ENCODE measurements at regions not wholly inside any gene's neighbourhood (a gene's known extent, or its start where the extent isn't known, plus 50 kb on each side); places are given as distances from the start of the nearest gene placed in this dataset.

- H4K91ac ChIP-seq (ENCODE audit: insufficient read depth, low read depth, low read length): no peak overlapping the region
- BruUV-seq (replicated peaks): no TSS peak
Observed at GRCh38 chr4:107246761-107247160, 210.6 kb upstream of the DKK2 start.

More at GRCh38 chr4:107246761-107247160, 210.6 kb upstream of the DKK2 start:
- H3K18ac ChIP-seq (ENCODE audit: low read depth, low read length): no peak overlapping the region
- H4K8ac ChIP-seq (ENCODE audit: low read depth in 2 of 2, low read length in 2 of 2): no peak overlapping the region
- H3K36me3 ChIP-seq (ENCODE audit: control insufficient read depth, insufficient read depth, low read length): no peaks in the 10 kb centered on the region
- H3K4me1 ChIP-seq (ENCODE audit: control insufficient read depth, insufficient read depth, low read length): no peaks in the 10 kb centered on the region
- TF ChIP-seq USF2 (IDR thresholded peaks at IDR 0.05; ENCODE audit: low read depth, low read length): no peak
- TF ChIP-seq CTCF (conservative IDR thresholded peaks at IDR 0.05; ENCODE audit: low read depth, low read length): no peak
- no peak for TF ChIP-seq MAZ (IDR thresholded peaks at IDR 0.05; ENCODE audit: borderline replicate concordance, low read depth, low read length)
- TF ChIP-seq RAD21 (IDR thresholded peaks at IDR 0.05; ENCODE audit: low read length): no peak
- TF ChIP-seq CHD1 (IDR thresholded peaks at IDR 0.05; ENCODE audit: low read depth, low read length): no peak
- TF ChIP-seq SMC3 (IDR thresholded peaks at IDR 0.05; ENCODE audit: low read depth, low read length): no peak
- no peak for TF ChIP-seq MXI1 (IDR thresholded peaks at IDR 0.05; ENCODE audit: borderline replicate concordance, low read depth, low read length)
- no peak for TF ChIP-seq ELK1 (IDR thresholded peaks at IDR 0.05; ENCODE audit: borderline replicate concordance, low read depth, low read length)
- TF ChIP-seq RCOR1 (IDR thresholded peaks at IDR 0.05; ENCODE audit: insufficient replicate concordance, low read length): no peak
- TF ChIP-seq POLR2A (IDR thresholded peaks at IDR 0.05; ENCODE audit: low read depth, low read length): no peak
- TF ChIP-seq FOS (IDR thresholded peaks at IDR 0.05; ENCODE audit: low read depth, low read length): no peak
- TF ChIP-seq NFE2L2 (IDR thresholded peaks at IDR 0.05; ENCODE audit: low read depth, low read length): no peak
- TF ChIP-seq CEBPB (IDR thresholded peaks at IDR 0.05; ENCODE audit: low read depth, low read length): no peak
- TF ChIP-seq MAFK (IDR thresholded peaks at IDR 0.05; ENCODE audit: low read depth, low read length): no peak
- no peak for TF ChIP-seq BHLHE40 (IDR thresholded peaks at IDR 0.05; ENCODE audit: low read depth, low read length)
- TF ChIP-seq RFX5 (IDR thresholded peaks at IDR 0.05; ENCODE audit: low read depth, low read length): no peak
- dilution Hi-C loops (cut with HindIII; ENCODE audit: low sequenced_read_pairs, unreplicated experiment) (no loop called here), in situ Hi-C loops (cut with MboI; ENCODE audit: low sequenced_read_pairs) (no loop called here), intact Hi-C loops (cut with micrococcal nuclease) (no loop called here)
- no peaks in the 10 kb centered on the region for H3K27me3 ChIP-seq (ENCODE audit: control insufficient read depth, insufficient read depth, low read length)
- H3K27ac ChIP-seq (ENCODE audit: insufficient read depth, low read length): no peak overlapping the region
- no peak overlapping the region for H2BK5ac ChIP-seq (ENCODE audit: low read depth, low read length, poor library complexity, severe bottlenecking)
- no peak overlapping the region for H2AK9ac ChIP-seq (replicated peaks; ENCODE audit: low read depth, low read length, poor library complexity)
- no peak overlapping the region for H3K4me2 ChIP-seq (ENCODE audit: low read depth, low read length)
- H2BK15ac ChIP-seq (ENCODE audit: low read depth, low read length): no peak overlapping the region
- ChIA-PET POLR2A (ENCODE audit: unreplicated experiment) (no interaction called here), CTCF (interaction anchor here (1.1 kb wide), 1 partner anchor 9 kb away, joined by 4 read pairs; no protein-coding TSS in a partner anchor)
- no peak overlapping the region for H3K56ac ChIP-seq (ENCODE audit: extremely low read depth, insufficient read depth, low read length)
- DNase-seq: no peak
- no peak overlapping the region for H3K4ac ChIP-seq (ENCODE audit: low read depth, low read length)
- H2BK120ac ChIP-seq (ENCODE audit: low read depth, low read length): no peak overlapping the region
- H3K4me3 ChIP-seq (ENCODE audit: insufficient read depth, low read depth, low read length): no peak overlapping the region
- WGBS, 2 experiments (ENCODE audit: extremely low coverage in 2 of 2, insufficient read length in 1 of 2): no CpG with 5 or more reads among the region's 1 CpG
- H3K9me3 ChIP-seq (ENCODE audit: control insufficient read depth, insufficient read depth, low read length): no peaks in the 10 kb centered on the region
- no peak overlapping the region for H3K9ac ChIP-seq (ENCODE audit: low read depth, low read length)
- H3K9me1 ChIP-seq (ENCODE audit: insufficient read depth, low read length): no peaks in the 10 kb centered on the region
- H3K79me1 ChIP-seq (ENCODE audit: low read depth in 1 of 2, low read length in 2 of 2): no peaks in the 10 kb centered on the region
- no peaks in the 10 kb centered on the region for H4K20me1 ChIP-seq (ENCODE audit: insufficient read depth, low read length)
- no peak overlapping the region for H2BK20ac ChIP-seq (ENCODE audit: low read depth, low read length)
- no peak overlapping the region for H2AFZ ChIP-seq (replicated peaks; ENCODE audit: low read length, poor library complexity)
- H3K23ac ChIP-seq (ENCODE audit: low read depth, low read length): no peak overlapping the region
- no peak overlapping the region for H3K14ac ChIP-seq (replicated peaks; ENCODE audit: low read depth, low read length)
- H4K5ac ChIP-seq (ENCODE audit: low read depth, low read length): no peak overlapping the region
- no peak for ATAC-seq (ENCODE audit: low read depth)
- H2AK5ac ChIP-seq (ENCODE audit: low read depth, low read length): no peak overlapping the region
